ENCODE measurements at regions not wholly inside any gene's neighbourhood (a gene's known extent, or its start where the extent isn't known, plus 50 kb on each side); places are given as distances from the start of the nearest gene placed in this dataset.

DNA sequence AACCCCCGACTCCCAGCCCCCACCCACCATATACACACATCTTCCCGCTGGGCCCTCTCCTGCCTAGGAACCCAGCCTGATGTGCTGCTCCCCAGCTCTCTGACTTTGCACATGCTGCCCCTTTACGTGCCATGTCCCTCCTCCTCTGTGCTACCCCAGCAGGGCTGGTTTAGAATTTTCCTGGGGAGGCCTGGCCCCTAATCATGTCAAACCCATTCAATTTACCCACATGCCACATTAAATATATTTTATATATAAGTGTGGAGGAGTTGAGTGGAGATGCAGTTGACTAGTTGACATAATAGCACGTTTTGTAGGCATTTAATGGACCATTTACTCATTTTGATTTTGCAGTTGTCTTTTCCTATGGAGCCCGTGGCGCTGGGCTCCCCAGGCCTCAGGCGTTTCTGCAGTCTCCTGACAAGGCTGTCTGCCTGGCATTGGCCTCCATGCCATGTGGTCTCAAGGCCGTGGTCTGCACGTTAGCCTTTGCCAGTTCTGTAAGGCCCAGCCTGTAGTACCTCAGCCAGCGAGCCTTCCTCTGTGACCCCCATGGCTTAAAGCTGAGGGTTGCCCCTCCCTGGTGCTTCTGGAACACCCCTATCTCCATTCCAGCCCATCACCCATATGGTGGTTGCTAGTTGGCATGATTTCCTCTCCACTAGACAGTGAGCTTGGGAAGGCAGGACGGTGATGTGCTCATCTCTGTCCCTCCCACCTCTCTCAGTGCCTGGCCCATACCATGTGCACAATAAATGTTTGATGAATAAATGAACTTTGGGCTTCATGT lies 155.8 kb downstream of the TLE3 start:
- DNase-seq (ENCODE audit: low read depth, low spot score): no peak

DNA sequence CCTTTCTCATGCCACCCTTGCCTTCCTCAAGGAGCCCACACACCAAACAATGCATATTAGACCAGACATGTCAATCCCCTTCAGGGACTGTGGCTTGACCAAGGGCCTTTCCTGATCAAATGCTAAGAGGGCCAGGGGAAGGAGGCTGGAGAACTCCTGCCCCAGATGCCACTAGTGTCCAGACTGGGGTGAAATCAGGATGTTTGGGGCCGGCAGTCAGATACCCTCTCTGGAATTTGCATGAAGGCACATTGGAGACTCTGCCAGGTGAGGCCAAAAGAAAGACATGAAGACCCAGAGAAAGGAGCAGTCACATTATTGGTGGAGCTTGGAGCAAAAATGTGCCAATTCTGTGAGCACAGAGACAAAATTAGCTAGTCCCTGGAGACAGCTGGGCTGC lies 154.1 kb downstream of the TLE3 start:
- no peak for DNase-seq (ENCODE audit: low read depth, low spot score)

GRCh38 chr15:69945729-69946128 lies 152.0 kb downstream of the TLE3 start:
- DNase-seq (ENCODE audit: low read depth, low spot score): no peak

DNA sequence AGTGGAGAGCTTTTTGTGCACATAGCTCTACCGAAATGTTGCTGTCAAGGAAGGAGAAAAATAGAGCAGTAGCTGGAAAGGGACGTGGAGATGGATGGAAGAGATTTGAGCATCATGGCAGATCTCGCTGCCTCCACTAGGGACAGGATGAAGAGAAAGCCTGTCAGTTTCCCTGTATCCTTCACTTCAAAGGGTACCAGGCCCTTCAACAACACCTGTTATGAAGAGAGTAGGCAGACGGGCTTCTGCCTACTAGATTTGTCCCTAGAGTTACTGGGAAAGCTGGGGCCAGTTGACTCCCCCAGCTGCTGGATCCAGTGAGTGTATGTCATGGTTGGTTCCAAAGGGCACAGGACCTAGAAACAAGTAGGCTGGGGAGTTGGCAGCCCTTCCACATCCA lies 150.8 kb downstream of the TLE3 start:
- no peak for DNase-seq (ENCODE audit: low read depth, low spot score)

GRCh38 chr15:69947394-69947793 lies 150.3 kb downstream of the TLE3 start:
- DNase-seq (ENCODE audit: low read depth, low spot score): no peak

GRCh38 chr15:69949485-69949884 lies 148.2 kb downstream of the TLE3 start:
- no peak for DNase-seq (ENCODE audit: low read depth, low spot score)

GRCh38 chr15:69951256-69951897 lies 146.3 kb downstream of the TLE3 start:
- no peak for DNase-seq (ENCODE audit: low read depth, low spot score)

DNA sequence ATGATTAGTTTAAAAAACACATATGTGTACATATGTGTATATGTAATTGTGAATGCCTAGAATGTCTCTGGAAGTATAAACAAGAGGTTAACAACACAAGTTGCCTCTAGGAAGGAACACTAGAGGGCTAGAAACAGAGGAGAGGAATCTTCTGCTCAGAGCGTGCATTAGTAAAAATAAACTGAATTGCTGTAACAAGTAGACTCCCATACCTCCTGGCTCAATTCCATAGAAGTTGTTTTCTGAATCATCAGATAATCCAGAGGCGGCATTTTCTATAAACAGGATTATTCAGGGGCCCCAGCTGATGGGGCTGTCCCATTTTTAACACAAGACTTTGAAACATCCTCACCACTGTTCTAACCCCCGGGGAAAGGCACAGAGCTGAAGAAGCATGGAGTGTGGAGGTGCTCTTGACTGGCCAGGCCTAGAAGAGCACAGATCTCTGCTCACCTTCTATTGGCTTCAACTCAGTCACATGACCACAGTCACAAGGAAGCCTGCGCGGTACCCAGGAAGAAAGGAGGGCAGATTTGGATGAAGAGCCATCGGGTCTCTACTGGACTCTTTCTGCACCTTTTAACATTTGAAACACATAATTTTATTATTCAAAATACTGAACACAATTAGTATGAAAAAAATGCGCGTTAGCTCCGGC lies 145.7 kb downstream of the TLE3 start:
- DNase-seq (ENCODE audit: low read depth, low spot score): no peak

GRCh38 chr15:69953051-69953450 lies 144.7 kb downstream of the TLE3 start:
- no peak for DNase-seq (ENCODE audit: low read depth, low spot score)

DNA sequence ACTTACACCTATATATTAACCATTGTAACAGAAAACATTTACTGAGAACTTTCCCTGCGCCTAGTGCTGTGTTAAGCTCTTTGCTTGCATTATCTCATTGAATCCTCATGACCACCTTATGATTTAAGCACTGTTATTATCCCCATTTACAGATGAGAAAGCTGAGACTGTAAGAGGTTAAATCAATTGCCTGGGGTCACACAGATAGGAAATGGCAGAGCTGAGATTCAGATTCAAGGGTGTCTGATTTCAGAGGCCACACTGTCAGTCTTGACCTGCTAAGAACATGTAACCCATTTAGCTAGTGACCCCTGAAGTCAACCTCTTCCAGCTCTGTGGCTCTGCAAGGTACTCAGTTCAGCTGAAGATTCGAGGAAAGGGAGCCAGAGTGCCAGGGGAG lies 143.9 kb downstream of the TLE3 start:
- no peak for DNase-seq (ENCODE audit: low read depth, low spot score)

GRCh38 chr15:69954666-69955065 lies 143.1 kb downstream of the TLE3 start:
- no peak for DNase-seq (ENCODE audit: low read depth, low spot score)

DNA sequence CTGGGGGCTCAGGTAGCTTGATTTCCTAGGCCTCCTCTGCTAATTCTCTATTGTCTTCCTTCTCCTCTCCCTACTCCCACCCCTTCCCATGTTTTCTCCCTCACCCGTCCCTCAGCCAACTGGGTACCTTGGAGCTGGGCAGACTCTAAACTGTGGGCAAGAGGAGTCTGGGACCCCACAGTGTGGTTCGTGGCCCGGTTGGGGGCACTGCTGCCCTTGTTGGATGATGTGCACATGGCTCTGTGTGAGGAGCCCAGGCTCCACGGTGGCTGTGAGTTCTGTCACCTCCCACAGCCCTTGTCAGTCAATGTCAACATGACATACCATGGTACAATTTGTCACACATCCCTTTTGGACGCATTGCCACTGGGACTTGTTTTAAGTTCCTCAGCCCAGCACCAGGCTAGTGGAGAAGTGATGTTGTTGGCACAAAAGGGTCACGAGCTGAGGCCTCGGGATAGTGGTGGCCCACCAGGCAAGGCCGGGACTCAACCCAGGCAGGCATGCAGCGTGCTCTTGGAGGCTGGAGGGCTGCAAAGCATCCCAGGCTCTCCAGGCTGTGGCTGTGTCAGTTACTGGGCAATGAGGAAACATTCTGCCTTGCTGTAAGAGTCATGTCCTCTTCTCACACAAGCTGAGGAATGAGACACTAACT lies 142.3 kb downstream of the TLE3 start:
- no peak for DNase-seq (ENCODE audit: low read depth, low spot score)

- DNase-seq (ENCODE audit: low read depth, low spot score): no peak
These were observed 141.3 kb downstream of the TLE3 start for GRCh38 chr15:69956417-69956816.

DNA sequence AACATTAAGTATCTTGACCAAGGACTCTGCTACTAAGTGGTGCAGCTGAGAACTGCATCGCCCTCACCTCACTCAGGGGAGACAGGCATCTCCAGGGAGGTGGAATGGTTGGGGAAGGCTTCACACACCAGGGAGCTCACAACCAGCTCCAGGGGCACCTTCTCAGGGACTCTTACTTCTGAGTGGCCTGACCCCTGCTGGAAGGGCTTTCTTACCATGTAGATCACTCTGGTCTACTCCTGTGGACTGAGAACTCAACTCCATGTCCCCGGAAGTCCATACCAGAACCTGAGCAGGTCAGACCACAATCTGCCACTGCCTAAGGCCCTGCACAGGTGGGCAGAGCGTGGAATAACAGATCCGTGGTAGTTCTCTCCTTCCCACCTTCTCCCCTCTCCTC lies 140.5 kb downstream of the TLE3 start:
- no peak for DNase-seq (ENCODE audit: low read depth, low spot score)

DNA sequence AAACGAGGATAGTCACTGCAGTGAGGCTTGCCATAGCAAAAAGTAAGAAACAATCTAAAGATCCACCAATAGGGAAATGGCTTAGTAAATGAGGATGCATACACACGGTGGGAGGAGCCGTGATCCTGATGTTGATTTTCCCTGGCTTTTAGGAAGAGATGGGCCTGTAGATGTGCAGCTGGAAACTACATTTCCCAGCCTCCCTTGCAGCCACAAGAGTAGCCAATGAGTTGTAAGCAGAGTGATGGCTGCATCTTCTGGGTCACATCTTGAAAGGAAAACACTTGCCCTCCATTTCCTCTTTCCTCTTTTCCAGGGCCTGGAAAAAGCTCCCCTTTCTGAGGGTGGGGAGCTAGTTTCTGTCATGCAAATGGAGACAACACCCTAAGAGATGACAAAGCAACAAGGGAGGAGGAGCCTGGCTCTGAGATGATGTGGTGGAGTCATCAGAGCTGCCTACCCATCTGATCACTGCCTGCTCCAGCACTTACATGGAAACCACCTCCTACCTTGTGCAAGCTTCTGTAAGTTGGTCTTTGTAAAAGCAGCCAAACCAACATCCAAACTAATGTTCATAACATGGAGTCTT lies 139.1 kb downstream of the TLE3 start:
- DNase-seq (ENCODE audit: low read depth, low spot score): no peak

DNA sequence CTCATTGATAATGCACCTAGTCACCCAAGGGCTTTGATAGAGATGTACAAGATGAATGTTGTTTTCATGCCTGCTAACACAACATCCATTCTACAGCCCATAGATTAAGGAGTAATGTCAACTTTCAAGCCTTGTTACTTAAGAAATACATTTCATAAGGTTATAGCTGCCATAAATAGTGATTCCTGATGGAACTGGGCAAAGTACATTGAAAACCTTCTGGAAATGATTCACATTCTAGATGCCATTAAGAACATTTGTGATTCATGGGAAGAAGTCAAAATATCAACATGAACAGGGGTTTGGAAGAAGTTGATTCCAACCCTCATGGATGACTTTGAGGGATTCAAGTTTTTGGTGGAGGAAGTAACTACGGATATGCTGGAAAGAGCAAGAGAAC lies 135.2 kb downstream of the TLE3 start:
- no peak for DNase-seq (ENCODE audit: low read depth, low spot score)

GRCh38 chr15:69963385-69963784 lies 134.3 kb downstream of the TLE3 start:
- DNase-seq (ENCODE audit: low read depth, low spot score): no peak

GRCh38 chr15:69971771-69972170 lies 125.9 kb downstream of the TLE3 start:
- DNase-seq (ENCODE audit: low read depth, low spot score): no peak

DNA sequence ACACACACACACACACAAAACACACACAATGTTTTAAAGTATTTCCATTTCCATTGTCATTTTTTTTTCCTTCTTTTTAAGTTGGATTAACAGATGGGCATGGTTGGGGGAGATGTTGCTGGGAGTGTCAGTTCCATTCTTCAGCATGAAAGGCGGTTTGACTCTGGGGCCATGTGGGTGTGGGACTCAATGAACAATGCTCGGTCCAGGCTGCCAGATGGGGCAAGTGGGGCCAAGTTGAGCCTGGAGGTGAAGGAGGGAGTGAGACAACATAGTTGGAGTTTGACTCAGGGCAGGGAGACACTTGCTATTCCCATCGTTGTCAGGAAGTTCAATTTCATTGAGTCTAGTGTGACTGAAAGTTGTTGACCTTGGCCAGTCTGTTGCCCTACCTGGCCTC lies 125.3 kb downstream of the TLE3 start:
- DNase-seq (ENCODE audit: low read depth, low spot score): no peak

GRCh38 chr15:69973102-69973714 lies 124.5 kb downstream of the TLE3 start:
- DNase-seq (ENCODE audit: low read depth, low spot score): no peak

DNA sequence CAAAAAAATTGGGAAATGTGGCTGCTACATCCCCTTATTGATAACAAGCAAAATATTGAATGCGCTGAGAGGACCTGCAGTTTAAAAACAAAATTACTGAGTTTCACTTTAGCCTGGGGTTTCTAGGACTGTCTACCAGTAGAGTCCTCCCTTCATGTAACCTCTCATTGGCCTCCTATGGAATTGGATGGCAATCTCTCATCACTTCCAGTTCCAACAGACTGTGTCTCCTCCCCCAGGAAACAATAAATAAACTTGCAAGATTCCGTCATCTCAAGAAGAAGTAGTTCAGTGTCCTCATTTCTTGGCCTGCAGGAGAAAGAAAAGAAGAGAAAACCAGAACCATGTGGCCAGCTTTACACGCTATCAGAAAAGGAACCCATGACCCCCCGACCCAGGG lies 123.8 kb downstream of the TLE3 start:
- DNase-seq (ENCODE audit: low read depth, low spot score): no peak
